ENCODE measurements at regions not wholly inside any gene's neighbourhood (a gene's known extent, or its start where the extent isn't known, plus 50 kb on each side); places are given as distances from the start of the nearest gene placed in this dataset.

- no peak for TF ChIP-seq CTCF (IDR thresholded peaks at IDR 0.05; ENCODE audit: insufficient read depth, low read depth, low read length, missing control alignments)
- H3K4me3 ChIP-seq (ENCODE audit: low read length): no peak overlapping the region
- no peak for DNase-seq (ENCODE audit: low read depth)
Measured at GRCh38 chr3:109926376-109926775, 589.0 kb upstream of the DPPA4 start.

GRCh38 chr3:109927161-109927560 is 589.8 kb upstream of the DPPA4 start:
- DNase-seq (ENCODE audit: low read depth): peak; percentile 98
- H3K4me3 ChIP-seq (ENCODE audit: low read length): no peak overlapping the region
- no peak for TF ChIP-seq CTCF (IDR thresholded peaks at IDR 0.05; ENCODE audit: insufficient read depth, low read depth, low read length, missing control alignments)

DNA sequence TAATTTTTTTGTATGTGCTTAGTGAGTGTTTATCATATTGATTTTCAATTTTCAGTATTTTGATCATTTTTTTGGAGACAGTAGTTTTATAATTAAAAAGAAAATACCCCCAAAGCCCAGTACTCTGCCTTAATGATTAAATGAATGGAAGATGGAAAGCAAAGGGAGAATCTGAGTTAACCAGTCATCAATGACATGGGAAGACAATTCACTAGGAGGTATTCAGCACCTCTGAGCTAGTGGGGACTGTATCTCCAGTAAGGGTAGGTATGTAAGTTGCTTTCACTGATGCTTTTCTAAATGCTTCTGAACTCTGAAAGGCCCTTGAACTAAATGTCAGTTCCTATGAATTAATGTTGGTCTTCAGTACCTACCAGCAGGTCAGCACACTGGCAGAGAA is 590.4 kb upstream of the DPPA4 start:
- H3K4me3 ChIP-seq (ENCODE audit: low read length): no peak overlapping the region
- TF ChIP-seq CTCF (IDR thresholded peaks at IDR 0.05; ENCODE audit: insufficient read depth, low read depth, low read length, missing control alignments): no peak
- DNase-seq (ENCODE audit: low read depth): no peak

DNA sequence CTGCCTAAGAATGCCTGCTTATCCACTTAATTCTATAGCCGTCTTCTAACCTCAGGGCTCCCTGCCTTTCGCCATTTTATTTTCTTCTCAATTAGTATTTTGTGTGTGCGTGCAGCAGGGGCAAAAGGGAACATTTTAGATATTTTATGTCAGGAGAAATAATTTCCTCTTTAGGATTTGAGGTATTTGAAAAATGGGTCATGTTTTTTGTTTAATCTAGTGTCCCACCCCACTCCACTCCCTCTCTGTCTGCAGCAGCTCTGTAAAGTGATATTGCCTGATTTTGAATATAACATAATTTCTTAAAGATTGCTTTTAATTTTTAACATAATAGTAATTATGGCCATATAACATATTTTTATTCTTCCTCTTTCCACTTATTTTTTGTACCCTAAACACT is 593.2 kb upstream of the DPPA4 start:
- TF ChIP-seq CTCF (IDR thresholded peaks at IDR 0.05; ENCODE audit: insufficient read depth, low read depth, low read length, missing control alignments): no peak
- DNase-seq (ENCODE audit: low read depth): peak; percentile 20
- no peak overlapping the region for H3K4me3 ChIP-seq (ENCODE audit: low read length)

- TF ChIP-seq CTCF (IDR thresholded peaks at IDR 0.05; ENCODE audit: insufficient read depth, low read depth, low read length, missing control alignments): no peak
- DNase-seq (ENCODE audit: low read depth): no peak
- H3K4me3 ChIP-seq (ENCODE audit: low read length): no peak overlapping the region
Measured at GRCh38 chr3:109933576-109933975, 596.2 kb upstream of the DPPA4 start.

DNA sequence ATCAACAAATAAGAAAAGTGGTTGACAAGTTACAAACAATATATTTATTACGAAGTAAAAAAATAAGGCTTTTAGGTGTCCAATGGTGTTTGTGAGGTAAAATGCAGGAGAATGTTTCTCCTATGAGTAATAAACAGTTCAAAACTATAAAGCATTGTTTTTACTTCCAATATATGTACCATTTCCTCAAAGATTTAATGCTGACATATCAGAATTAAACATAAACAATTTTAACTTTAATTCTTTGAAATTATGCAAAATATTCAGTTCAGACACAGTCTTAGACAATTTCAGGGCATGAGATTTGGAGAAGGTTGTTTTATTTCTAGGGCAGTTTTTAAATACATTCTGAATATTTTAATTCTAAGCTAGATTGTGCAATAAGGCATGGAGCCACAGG is 602.5 kb upstream of the DPPA4 start:
- DNase-seq (ENCODE audit: low read depth): no peak

More for the DNA sequence above, 602.5 kb upstream of the DPPA4 start:
- TF ChIP-seq CTCF (IDR thresholded peaks at IDR 0.05; ENCODE audit: insufficient read depth, low read depth, low read length, missing control alignments): no peak
- H3K4me3 ChIP-seq (ENCODE audit: low read length): no peak overlapping the region

Measured in epithelial cell of esophagus (primary cell).